HCT116 (cell line): ENCODE measurements at regions not wholly inside any gene's neighbourhood (a gene's known extent, or its start where the extent isn't known, plus 50 kb on each side); places are given as distances from the start of the nearest gene placed in this dataset.

Experiments used
- ATAC-seq: fragments of 200-7000 bp; cut with Tn5 transposase; 2 replicates; pipeline ENCODE4 v1.9.1; 2020; ENCODE audit warnings: mild to moderate bottlenecking, moderate library complexity
- BruUV-seq: library from RNA; stranded (reverse); fragments of 400-500 nt; replicated peaks from 2 replicates; lab custom pipeline; 2021; lab: Mats Ljungman, UMichigan
- CTCF ChIA-PET: fragments of 300-600 bp; sonication (Branson Sonifier 250); formaldehyde crosslinking; loops from one replicate; lab custom pipeline; 2021; ENCODE audit warnings: antibody characterized with exemption; lab: Charles Lee
- POLR2A ChIA-PET: fragments of 300-600, 350-600 bp; sonication (Branson Sonifier 250); formaldehyde crosslinking; loops from one replicate; lab custom pipeline; 2021; ENCODE audit warnings: antibody characterized with exemption; lab: Charles Lee
- RAD21 ChIA-PET, 2 experiments: fragments of 300-600 bp; sonication (Branson Sonifier 250); formaldehyde crosslinking; loops; one replicate each; lab custom pipeline; 2023; ENCODE audit warnings: low total read pairs in 2 of 2; ENCODE audit not compliant: uncharacterized antibody in 2 of 2, unreplicated experiment in 2 of 2, low non-redundant PET in 1 of 2; lab: Charles Lee
- DNase-seq: peaks from one replicate; pipeline ENCODE4 v3.0.0-alpha.2; 2010; ENCODE audit warnings: low read depth, low spot score
- H2AFZ ChIP-seq: fragments of 200-600 bp; shearing (Covaris generic), sonication (generic); 2 replicates; pipeline ENCODE4 v1.6.1; 2017; ENCODE audit warnings: low read depth, mixed run types, mixed read lengths, antibody characterized with exemption, low read length; ENCODE audit not compliant: poor library complexity, severe bottlenecking
- H3K27ac ChIP-seq: 2 replicates; pipeline ENCODE4 v1.5.1; 2012; ENCODE audit warnings: low read depth, low read length
- H3K27me3 ChIP-seq: fragments of 200-600 bp; sonication (generic); 2 replicates; pipeline ENCODE4 v1.6.1; 2016; ENCODE audit warnings: mixed run types, low read length, mixed read lengths; ENCODE audit not compliant: insufficient read depth
- H3K36me3 ChIP-seq, 2 experiments: fragments of 200-500 bp in 1 of 2; fragments of 200-600 bp in 1 of 2; sonication (Bioruptor generic) in 1 of 2; sonication (generic) in 1 of 2; 2 replicates each; pipeline versions ENCODE4 v1.5.1 to v1.6.1; 2014 to 2016; ENCODE audit warnings: low read length in 2 of 2, inconsistent platforms in 1 of 2, mixed read lengths in 1 of 2, mixed run types in 1 of 2; ENCODE audit not compliant: insufficient read depth in 2 of 2, control insufficient read depth in 1 of 2
- H3K4me1 ChIP-seq, 2 experiments: fragments of 200-600 bp in 1 of 2; sonication (generic) in 1 of 2; 2 replicates each; pipeline versions ENCODE4 v1.5.1 to v1.6.1; 2012 to 2017; ENCODE audit warnings: low read length in 2 of 2, inconsistent platforms in 1 of 2, mild to moderate bottlenecking in 1 of 2, mixed read lengths in 1 of 2, mixed run types in 1 of 2, moderate library complexity in 1 of 2; ENCODE audit not compliant: insufficient read depth in 2 of 2, control insufficient read depth in 1 of 2
- H3K4me2 ChIP-seq: fragments of 200-600 bp; sonication (generic); 2 replicates; pipeline ENCODE4 v1.6.1; 2017; ENCODE audit warnings: mixed run types, low read length, mixed read lengths
- H3K4me3 ChIP-seq, 2 experiments: fragments of 200-600 bp in 1 of 2; sonication (generic) in 1 of 2; replicated peaks in 1 of 2; 2 replicates each; pipeline ENCODE4 v1.5.1; 2011 to 2016; ENCODE audit warnings: low read length in 2 of 2, control low read depth in 1 of 2, low read depth in 1 of 2, mild to moderate bottlenecking in 1 of 2, mixed read lengths in 1 of 2, mixed run types in 1 of 2
- H3K79me2 ChIP-seq: fragments of 200-600 bp; sonication (generic); 2 replicates; pipeline ENCODE4 v1.6.1; 2017; ENCODE audit warnings: mild to moderate bottlenecking, mixed run types, low read length, moderate library complexity, mixed read lengths; ENCODE audit not compliant: insufficient read depth
- H3K9ac ChIP-seq: fragments of 200-600 bp; sonication (generic); 2 replicates; pipeline ENCODE4 v1.6.1; 2016; ENCODE audit warnings: low read length, mixed read lengths
- H3K9me2 ChIP-seq: fragments of 200-600 bp; sonication (generic), shearing (Covaris generic); 2 replicates; pipeline ENCODE4 v1.6.1; 2017; ENCODE audit warnings: mixed run types, mild to moderate bottlenecking, moderate library complexity; ENCODE audit not compliant: insufficient read depth
- H3K9me3 ChIP-seq, 2 experiments: fragments of 200-500 bp in 1 of 2; fragments of 200-600 bp in 1 of 2; sonication (Bioruptor generic) in 1 of 2; sonication (generic) in 1 of 2; 2 replicates each; pipeline ENCODE4 v1.6.1; 2014 to 2017; ENCODE audit warnings: low read length in 2 of 2, mixed read lengths in 2 of 2, inconsistent platforms in 1 of 2, low read depth in 1 of 2, mild to moderate bottlenecking in 1 of 2, mixed run types in 1 of 2, moderate library complexity in 1 of 2; ENCODE audit not compliant: control insufficient read depth in 1 of 2, insufficient read depth in 1 of 2
- H4K20me1 ChIP-seq: fragments of 200-600 bp; sonication (generic), shearing (Covaris generic); 2 replicates; pipeline ENCODE4 v1.6.1; 2017; ENCODE audit warnings: mixed run types, mild to moderate bottlenecking, moderate library complexity; ENCODE audit not compliant: insufficient read depth
- CBX3 ChIP-seq: IDR thresholded peaks from 2 replicates; pipeline ENCODE4 v1.6.1; 2012; ENCODE audit warnings: low read depth
- CEBPB ChIP-seq: IDR thresholded peaks from 2 replicates; pipeline ENCODE4 v1.6.1; 2012; ENCODE audit warnings: low read depth
- EGR1 ChIP-seq: IDR thresholded peaks from 2 replicates; pipeline ENCODE4 v1.6.1; 2012; ENCODE audit warnings: low read depth
- ELF1 ChIP-seq: IDR thresholded peaks from 2 replicates; pipeline ENCODE4 v1.6.1; 2012; ENCODE audit warnings: low read depth, borderline replicate concordance
- FOSL1 ChIP-seq: IDR thresholded peaks from 2 replicates; pipeline ENCODE4 v1.6.1; 2012; ENCODE audit warnings: low read depth
- POLR2A ChIP-seq: IDR thresholded peaks from 2 replicates; pipeline ENCODE4 v1.7.0; 2011; ENCODE audit warnings: borderline replicate concordance; ENCODE audit not compliant: insufficient read depth, insufficient read length; ENCODE audit errors: extremely low read depth
- SIN3A ChIP-seq: IDR thresholded peaks from 2 replicates; pipeline ENCODE4 v1.6.1; 2012; ENCODE audit warnings: low read depth
- SRF ChIP-seq: IDR thresholded peaks from 2 replicates; pipeline ENCODE4 v1.6.1; 2012; ENCODE audit warnings: low read depth
- YY1 ChIP-seq: IDR thresholded peaks from 2 replicates; pipeline ENCODE4 v1.6.1; 2011; ENCODE audit warnings: low read length, low read depth, moderate library complexity, mild to moderate bottlenecking; ENCODE audit not compliant: insufficient replicate concordance; ENCODE audit errors: extremely low read depth
- ZBTB33 ChIP-seq: IDR thresholded peaks from 2 replicates; pipeline ENCODE4 v1.6.1; 2011; ENCODE audit warnings: mild to moderate bottlenecking, low read length, moderate library complexity; ENCODE audit not compliant: insufficient replicate concordance; ENCODE audit errors: extremely low read depth
- intact Hi-C: fragments of 100-400 bp; cut with micrococcal nuclease; formaldehyde crosslinking; loops from 2 replicates; pipeline ENCODE4 v1.10.0; 2022
- TF ChIP-seq, protein P1 (sequence below): IDR thresholded peaks from 2 replicates; pipeline ENCODE4 v1.6.1; 2012

GRCh38 chr5:33340195-33340594 is 100.6 kb upstream of the TARS1 start:
- no peak for ATAC-seq
- H3K4me3 ChIP-seq, result no peak overlapping the region
- RAD21 ChIA-PET, result no interaction called here
- no peaks in the 10 kb centered on the region for H3K27me3 ChIP-seq
- CTCF ChIA-PET, result no interaction called here
- no peak for DNase-seq
- H3K9ac ChIP-seq, result no peak overlapping the region
- POLR2A ChIA-PET, result no interaction called here
- no peaks in the 10 kb centered on the region for H4K20me1 ChIP-seq
- H2AFZ ChIP-seq, result no peak overlapping the region
- intact Hi-C loops, result no loop called here
- no TSS peak for BruUV-seq
- TF ChIP-seq POLR2A, result no peak
- H3K9me2 ChIP-seq, result no peaks in the 10 kb centered on the region
- no peaks in the 10 kb centered on the region for H3K79me2 ChIP-seq
- H3K27ac ChIP-seq, result no peak overlapping the region
- H3K4me1 ChIP-seq, result peaks cover 0 to 7% of the 10 kb centered on the region in 2 experiments; a peak in 2 of 4 replicates
- no peaks in the 10 kb centered on the region for H3K9me3 ChIP-seq
- no peak overlapping the region for H3K4me2 ChIP-seq
- H3K36me3 ChIP-seq, result no peaks in the 10 kb centered on the region

- no peak for ATAC-seq
- Histone ChIP-seq H3K27me3 (no peaks in the 10 kb centered on the region), H3K9me3 (no peaks in the 10 kb centered on the region), H3K36me3 (no peaks in the 10 kb centered on the region), H3K79me2 (no peaks in the 10 kb centered on the region), H3K4me3 (no peak overlapping the region), H4K20me1 (no peaks in the 10 kb centered on the region), H3K9ac (no peak overlapping the region), H3K4me1 (peaks cover 0 to 7% of the 10 kb centered on the region in 2 experiments; a peak in 2 of 4 replicates), H2AFZ (no peak overlapping the region), H3K4me2 (no peak overlapping the region)
- intact Hi-C loops, result no loop called here
- ChIA-PET CTCF (no interaction called here), POLR2A (no interaction called here)
- no TSS peak for BruUV-seq
- TF ChIP-seq CBX3 (no peak), ZBTB33 (no peak), CEBPB (no peak), ELF1 (no peak), FOSL1 (no peak), EGR1 (no peak), SRF (no peak), SIN3A (no peak), YY1 (no peak)
- TF ChIP-seq, protein P1, sequence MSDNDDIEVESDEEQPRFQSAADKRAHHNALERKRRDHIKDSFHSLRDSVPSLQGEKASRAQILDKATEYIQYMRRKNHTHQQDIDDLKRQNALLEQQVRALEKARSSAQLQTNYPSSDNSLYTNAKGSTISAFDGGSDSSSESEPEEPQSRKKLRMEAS, result no peak
- TF ChIP-seq, all 23 proteins: peak for 0
- no peak for DNase-seq
- RAD21 ChIA-PET, result no interaction called here
- Histone ChIP-seq H3K27ac (no peak overlapping the region), H3K9me2 (no peaks in the 10 kb centered on the region)
Measured at GRCh38 chr5:33341351-33341750, 99.4 kb upstream of the TARS1 start.
